Hypothalamus (tissue), 51 donors: ENCODE measurements at regions not wholly inside any gene's neighbourhood (a gene's known extent, or its start where the extent isn't known, plus 50 kb on each side); places are given as distances from the start of the nearest gene placed in this dataset.
"Not testable (repeated sequence)": the region's sequence is repeated elsewhere in the genome, so short reads cannot be mapped to it uniquely, and the experiment has no call there.

ENCODE experiments used
- DNase-seq, 51 donors: peaks; one replicate each; lab custom pipeline; 2025; lab: John Stamatoyannopoulos, UW

DNA sequence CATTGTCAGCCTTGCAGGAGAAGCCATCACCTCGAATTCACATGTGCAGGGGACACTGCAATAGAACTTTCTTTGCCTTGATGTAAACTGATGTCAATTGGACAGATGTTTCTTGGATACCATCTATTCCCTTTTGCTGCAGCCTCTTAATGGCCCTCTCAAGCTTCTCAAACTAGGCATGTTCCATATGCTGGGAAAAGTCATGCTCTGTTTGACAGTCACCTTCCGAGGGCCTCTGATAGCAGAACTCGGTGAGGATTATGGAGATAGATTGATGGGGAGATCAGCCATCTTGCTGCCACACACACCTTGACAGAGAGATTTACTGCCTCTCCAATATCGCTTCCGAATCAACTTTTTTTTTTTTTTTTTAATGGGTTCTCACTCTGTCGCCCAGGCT is 145.8 kb upstream of the NUDT4 start:
- no peak for DNase-seq

DNA sequence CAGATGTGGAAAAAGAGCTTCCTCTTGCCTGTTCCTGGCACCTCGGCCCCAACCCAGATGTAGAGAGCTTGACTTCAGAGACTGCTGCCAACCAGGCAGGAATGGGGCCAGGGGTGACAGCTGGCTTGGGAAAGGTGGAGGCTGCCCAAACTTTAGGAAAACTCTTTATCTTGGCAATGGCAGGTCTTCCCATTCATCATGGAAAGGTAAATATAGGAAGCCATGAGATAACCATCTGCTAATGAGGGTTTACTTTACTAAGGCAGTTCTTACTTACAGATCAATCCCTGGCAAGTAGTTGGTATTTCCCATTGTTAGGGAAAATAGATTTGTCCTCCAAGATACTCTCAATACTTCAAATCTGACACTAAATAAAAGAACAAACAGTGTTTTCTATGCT is 143.1 kb upstream of the NUDT4 start:
- DNase-seq, result no peak

DNA sequence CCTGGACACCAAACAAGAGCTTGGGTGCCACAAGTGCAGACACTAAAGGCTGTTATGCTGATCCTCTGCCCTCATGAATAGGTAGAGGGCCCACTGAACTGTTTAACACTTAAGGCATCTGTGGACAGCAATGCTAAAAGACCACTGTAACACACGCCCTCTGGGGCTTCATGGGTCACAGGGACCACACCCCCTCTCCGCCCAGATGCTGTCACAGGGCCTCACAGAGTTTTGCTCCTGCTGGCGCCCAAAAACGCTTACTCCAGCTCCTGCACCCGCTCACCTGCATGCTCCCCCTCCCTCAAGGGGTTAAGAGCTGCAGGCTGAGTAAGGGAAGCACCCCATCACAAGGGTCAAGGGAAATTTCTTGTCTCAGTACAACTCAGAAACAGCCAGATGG is 141.8 kb upstream of the NUDT4 start:
- DNase-seq, result no peak

DNA sequence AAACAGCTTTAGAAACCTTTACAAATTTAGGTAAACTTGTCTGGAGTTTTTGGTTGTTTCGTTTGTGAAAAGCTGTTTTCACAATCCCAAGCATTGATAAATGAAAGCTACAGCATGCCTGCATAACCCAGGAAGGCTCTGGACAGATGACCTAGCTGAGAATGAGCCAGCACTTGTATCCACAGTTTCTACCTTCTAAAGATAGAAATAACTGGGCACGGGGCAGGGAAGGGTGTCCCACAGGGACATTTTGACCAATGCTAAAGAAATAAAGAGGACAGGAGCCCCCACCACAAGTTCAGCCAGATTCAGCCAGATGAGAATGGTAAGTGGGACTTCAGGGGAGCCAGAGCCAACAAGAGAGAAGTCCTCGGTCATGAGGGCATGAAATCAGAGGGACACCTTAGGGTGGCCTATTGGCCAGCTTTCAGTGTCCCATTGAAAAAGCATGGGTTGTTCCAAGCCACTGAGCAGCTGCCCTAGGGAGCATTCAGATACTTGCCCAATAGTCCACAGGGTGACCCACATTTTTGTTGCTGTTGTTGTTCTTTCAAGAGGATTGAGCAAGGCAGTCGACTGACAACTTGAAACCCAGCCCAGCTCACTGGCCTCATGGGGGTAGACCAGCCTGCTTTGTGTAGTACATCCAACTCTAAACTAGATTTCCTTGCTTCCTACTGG is 140.3 kb upstream of the NUDT4 start:
- peak in 1 of 51 donors; percentile 13 for DNase-seq

DNA sequence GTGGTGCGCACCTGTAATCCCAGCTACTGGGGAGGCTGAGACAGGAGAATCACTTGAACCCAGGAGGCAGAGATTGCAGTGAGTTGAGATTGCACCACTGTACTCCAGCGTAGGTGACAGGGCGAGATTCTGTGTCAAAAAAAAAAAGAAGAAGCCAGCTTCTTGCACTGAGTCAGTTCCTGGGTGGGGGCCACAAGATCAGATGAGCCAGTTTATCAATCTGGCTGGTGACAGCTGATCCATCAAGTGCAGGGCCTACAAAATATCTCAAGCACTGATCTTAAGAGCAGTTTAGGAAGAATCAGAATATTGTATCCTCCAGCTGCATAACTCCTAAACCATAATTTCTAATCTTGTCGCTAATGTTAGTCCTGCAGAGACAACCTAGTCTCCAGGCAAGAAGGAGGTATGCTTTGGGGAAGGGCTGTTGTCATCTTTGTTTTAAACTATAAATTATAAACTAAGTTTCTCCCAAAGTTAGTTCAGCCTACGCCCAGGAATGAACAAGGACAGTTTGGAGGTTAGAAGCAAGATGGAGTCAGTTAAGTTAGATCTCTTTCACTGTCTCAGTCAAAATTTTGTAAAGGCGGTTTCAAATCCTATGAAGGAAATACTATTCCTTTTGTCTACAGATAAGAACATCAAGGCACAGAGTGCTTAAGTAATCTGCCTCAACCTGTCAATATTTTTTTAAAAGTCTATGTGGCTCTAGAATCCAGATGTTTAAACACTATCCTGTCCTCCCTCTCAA is 139.0 kb upstream of the NUDT4 start:
- DNase-seq, result not testable (repeated sequence)

DNA sequence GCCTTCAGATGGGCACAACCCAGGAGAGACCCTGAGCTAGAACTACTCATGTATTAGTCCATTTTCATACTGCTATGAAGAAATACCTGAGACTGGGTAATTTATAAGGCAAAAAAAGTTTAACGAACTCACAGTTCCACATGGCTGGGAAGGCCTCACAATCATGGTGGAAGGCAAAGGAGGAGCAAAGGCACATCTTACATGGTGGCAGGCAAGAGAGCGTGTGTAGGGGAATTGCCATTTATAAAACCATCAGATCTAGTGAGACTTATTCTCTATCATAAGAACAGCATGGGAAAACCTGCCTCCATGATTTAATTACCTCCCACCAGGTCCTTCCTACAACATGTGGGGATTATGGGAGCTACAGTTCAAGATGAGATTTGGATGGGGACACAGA is 137.9 kb upstream of the NUDT4 start:
- not testable (repeated sequence) for DNase-seq

DNA sequence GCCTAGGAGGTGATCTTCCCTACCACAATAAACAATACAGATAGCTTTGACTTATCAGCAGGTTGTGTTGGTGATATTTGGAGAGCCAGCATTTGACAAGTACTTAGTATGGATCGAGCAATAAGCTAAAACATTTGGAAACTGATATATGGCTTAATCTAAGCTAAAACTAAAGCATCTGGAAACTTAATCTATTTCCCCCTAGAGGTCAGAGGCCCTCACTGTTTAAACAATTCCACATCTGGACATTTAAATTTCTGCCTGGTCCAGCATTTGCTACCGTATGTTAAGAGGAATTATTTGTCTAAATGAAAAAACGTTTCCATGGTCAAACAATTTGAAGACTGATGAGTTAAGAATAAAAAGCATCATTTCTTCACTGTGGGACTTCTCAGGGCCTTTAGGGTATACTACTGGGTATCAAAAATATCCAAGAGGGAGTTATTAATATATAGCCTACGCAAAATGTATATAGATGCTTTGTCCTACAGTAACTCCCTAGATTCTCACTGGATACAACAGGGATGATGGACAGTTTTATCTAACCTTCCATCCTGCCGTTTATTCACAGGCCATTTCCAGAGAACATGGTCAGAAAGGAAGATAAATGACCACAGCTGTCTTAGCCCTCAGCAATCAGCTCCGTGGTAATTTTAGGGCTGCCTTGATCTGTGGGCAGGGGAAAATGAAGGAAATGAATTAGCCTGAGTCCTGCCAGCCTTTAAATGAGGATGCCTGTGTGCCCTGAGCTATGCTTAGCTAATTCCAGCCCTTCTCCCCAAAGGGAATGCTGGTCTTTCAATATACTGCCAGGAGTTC is 135.4 kb upstream of the NUDT4 start:
- DNase-seq, result no peak

DNA sequence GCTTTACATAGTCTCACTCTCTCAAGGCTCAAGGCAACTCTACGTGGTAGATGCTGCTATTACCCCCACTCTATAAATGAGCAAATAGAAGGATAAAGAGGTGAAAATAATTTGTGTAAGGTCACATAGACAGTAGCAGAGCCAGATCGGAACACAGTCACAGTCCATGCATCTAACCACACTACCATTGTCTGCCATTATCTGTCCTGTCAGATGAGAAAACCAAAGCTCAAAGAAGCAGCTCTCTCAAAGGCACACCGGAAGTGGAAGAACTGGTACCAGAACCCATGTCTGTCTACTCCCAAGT is 134.4 kb upstream of the NUDT4 start:
- DNase-seq, result no peak

DNA sequence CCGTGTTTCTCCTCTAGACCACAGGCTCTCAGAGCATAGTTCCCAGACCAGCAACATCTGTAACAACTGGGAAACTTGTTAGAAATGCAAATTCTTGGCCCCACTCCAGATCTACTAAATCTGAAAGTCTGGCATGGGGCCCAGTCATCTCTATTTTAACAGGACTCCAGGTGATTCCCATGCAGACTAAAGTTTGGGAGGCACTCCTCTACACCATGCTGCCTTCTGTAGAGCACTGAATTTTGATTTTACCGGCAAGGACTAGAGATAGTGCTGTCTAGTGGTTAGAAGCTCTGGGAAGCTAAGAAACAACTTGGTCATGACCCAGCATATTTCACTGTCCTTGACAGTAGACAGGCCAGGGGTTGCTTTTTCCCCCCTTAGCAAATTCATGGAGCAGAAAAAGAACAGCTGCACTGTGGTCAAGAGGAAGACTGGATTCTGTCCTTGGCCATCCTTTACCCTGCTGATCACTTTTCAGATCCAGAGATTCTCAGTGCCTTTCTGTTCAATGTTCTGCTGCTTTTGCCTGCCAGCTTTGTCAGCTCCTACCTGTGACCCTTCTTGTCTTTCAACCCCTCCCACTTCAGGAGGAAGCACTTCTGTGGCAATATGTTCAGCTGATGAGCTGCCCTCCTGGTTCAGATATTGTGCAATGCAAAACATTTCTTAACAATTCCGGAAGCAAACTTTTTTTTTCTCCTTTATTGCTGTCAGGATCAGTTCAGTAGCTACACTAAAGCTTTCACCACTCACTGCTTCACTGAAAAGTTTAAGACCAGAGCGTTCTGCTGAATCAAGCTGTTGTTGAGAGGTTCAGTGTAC is 133.8 kb upstream of the NUDT4 start:
- no peak for DNase-seq

DNA sequence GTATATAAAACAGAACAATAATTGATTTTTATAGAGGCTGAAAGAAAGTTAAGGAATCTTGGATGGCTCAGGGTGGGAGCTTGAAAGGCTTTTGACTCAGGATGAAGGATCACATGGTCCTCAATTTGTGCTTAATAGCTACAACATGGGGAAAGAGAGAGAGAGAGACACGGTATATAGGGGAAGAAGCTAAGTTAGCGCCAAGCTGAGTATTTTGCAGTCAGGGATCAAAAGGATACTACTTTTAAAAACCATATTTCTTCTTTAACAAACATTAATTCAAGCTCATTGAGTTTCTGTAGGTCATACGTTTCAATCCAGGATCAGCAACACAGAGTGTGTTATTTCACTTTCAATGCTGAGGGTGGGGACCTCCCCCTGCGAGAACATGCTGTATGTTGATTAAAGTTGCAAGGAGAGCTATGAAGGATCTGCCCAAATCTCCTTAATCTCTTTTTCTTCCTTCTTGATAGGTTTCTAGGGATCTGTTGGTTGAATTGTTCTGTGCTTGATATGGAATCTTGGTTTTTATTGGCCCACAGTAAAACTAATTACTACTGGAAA is 133.1 kb upstream of the NUDT4 start:
- no peak for DNase-seq

DNA sequence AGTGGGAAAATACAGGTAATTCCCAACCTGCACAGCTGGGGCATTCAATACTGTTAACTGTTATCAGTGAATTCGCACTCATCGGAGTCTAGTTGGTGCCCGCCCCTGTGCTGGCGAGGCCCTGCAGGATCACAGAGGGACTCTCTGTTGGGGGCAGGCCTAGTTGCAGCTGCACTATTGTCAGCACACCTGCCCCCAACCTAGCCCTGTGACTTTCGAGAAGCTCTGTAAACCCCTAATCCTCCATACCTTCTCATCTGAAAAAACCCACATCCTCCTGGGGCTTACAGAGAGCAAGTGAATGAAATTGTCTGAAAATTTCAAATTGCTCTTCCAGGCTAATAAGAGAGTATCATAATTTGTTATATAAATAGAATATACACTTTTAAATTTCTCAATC is 132.2 kb upstream of the NUDT4 start:
- no peak for DNase-seq

DNA sequence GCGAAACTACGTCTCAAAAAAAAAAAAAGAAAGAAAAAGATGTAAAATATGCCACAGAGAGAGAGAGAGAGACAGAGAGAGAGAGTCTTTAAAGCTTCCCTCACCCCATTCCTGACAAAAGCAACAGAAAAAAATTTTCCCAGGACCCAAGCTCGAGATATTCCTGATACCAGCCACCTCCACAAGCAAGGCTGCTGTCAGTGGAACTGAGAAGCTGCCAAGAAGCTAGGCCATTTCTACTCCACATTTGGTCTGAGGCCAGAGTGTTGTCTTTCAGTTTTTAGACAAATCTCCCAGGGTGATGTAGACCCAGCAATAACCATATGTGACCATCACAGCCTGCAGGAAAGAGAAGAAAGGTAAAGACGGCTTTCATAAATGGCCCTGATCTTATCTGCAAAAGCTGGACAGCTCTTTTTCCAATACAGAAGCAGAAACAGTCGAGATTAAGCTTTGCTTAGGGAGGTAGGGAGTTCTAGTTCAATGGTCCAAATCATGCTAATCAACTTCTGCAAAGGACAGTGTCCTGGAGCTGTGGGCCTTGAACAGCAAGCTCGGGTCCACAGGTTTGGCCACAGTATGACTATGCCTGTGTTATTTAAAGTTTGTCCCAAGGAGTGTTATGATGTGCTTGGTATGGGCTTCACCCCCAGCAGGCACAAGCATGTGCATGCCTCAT is 130.3 kb upstream of the NUDT4 start:
- no peak for DNase-seq

DNA sequence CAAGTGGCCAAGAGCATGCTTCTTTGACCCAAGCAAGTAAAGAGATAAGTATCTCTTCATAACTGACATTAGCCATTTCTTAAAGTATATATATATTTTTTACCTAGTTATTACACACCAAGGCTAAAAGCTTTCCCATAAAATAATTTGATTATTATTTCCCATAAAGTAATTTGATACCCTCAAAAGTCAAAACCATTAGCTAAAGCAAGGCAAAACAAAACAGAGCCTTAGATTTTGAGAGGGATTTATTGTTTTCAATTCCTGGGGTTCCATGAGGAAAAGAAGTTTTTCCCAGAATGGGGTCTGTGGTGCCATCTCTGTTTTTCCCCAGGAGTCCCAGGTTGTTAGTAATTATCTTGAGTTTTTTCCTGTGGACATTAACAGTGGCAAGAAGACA is 125.5 kb upstream of the NUDT4 start:
- DNase-seq, result no peak

DNA sequence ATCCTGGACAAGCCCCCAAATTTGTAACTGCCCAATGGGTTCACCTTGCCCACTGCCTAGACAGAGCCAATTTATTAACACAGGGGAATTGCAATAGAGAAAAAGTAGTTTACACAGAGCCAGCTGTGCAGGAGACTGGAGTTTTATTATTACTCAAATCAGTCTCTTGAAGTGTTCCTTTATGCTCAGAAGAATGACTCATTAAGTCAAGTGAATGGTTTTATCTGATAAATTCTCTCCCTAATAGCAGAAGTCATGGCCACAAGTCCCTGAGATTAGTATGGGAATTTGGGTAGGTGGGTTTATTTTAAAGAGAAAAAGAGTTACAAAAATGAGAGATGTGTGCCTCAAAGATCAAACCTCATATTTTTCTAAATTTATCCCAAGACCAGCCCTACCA is 122.8 kb upstream of the NUDT4 start:
- DNase-seq, result no peak

DNA sequence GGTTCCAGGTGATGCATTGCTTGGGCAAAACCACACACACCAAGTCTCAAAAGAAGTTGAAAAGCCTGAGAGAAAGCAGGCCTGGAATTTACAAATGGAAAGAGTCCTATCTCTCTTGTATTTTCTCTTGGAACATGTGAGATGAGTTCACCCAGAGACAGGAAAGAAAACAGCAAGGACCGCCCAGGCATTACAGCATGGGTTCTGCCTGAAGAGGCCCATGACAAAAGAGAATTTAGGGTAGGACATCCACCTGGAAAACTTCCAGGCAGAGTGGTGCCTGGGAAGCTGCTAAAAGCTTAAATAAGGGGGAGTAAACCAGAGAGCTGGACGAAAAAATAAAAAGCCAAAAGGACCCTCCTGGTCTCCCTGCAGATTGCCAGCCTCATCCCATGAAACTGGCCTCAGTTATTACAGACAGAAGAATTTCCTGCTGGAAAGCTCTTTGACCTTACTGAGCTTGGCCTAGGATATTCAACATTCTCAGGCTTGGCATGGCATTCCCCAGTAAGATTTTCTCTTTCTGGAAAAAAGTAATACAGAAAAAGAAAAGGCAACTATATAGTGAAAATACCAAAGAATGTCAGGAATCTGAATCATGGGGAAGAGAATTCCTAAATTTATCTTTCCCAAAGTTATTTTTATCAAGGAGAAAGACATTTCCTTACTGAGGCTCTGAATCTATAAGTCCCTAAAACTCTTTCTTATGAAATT is 121.3 kb upstream of the NUDT4 start:
- no peak for DNase-seq

DNA sequence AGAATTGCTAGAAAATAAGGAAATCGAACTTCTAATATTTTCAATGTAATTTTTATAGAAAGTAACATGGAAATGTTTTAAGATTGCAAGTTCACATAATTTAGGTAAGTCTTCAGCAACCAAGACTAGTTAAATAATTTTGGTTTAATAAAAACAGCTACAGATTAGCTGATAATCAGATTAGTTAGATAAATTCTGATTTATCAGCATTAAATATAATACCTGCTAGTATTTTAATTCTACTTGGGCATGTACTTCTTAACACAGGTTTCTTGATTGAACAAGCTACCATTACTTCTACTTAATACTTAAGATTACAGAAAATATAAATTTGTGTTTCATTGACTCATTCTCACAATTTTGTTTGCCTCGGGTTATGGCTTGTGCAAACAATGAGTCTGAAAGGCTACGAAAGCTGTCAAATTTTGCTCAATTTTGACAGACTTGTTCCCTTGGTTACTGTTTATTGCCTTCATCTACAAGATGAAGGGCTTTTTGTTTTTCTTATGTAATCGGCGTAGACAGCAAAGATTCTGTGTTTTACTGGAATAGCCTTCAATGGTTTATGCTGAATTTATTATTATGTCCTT is 116.1 kb upstream of the NUDT4 start:
- no peak for DNase-seq

DNA sequence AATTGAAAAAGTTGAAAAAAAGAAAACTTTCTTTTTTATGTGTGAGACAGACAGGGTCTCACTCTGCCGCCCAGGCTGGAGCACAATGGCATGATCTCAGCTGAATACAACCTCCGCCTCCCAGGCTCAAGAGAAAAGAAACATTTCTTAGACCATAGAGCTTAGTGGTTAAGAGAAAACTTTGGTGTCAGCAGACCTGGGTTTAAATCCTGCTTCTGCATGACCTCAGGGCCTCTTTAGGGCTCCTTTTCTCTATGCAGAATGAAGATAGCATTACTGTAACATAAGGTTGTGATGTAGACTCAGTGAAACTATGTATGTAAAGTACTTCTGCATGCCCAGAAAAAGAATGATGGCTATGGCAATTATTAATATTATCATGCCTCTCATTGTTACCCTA is 104.7 kb upstream of the NUDT4 start:
- no peak for DNase-seq

DNA sequence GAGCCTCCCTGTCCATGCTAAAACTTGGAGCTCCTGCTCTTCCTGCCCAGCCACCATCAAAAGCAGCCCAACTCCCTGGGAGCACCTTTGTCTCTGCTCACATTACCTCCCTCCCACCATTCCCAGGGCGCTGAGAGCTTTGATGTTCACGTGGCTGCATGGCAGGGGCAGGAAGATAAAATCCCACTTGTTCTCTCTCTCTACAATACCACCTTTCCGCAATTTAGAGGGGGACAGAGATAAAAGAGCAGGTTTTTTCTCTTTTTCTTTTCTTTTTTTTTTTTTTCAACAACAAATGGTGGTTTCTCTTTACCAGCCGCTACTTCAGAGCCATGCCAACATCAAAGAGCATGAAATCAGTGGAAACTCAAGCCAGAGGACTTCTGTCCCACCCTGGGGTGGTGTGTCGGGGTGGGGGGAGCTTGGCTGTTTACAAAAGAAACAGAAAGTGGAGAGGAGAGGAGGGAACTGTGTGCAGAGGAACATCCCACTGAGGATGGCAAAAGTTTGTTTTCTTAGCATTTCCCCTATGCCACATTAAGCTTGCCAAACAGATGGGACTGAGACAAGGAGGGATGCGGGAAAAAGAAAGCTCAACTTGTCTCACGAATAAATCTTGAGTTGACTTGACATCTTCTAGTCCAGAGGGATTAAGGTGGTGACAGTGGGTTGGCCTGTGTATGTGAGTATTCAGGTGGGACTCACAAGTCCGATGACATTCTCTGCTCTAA is 103.7 kb upstream of the NUDT4 start:
- DNase-seq, result no peak
